Fibroblast of villous mesenchyme (primary cell): ENCODE measurements at regions not wholly inside any gene's neighbourhood (a gene's known extent, or its start where the extent isn't known, plus 50 kb on each side); places are given as distances from the start of the nearest gene placed in this dataset.

Experiments used
- DNase-seq: peaks from one replicate; pipeline ENCODE4 v3.0.0-alpha.2; 2010; ENCODE audit warnings: low read depth
- H3K4me3 ChIP-seq: 2 replicates; pipeline ENCODE4 v1.5.1; 2011; ENCODE audit warnings: low read depth, mild to moderate bottlenecking, low read length
- TF ChIP-seq, protein P1 (sequence below): IDR thresholded peaks from 2 replicates; pipeline ENCODE4 v1.5.1; 2012; ENCODE audit warnings: low read depth, mild to moderate bottlenecking, low read length; ENCODE audit not compliant: insufficient read depth

GRCh38 chr20:63132131-63132714, 83.7 kb downstream of the YTHDF1 start:
- DNase-seq = no peak
- TF ChIP-seq, protein P1, sequence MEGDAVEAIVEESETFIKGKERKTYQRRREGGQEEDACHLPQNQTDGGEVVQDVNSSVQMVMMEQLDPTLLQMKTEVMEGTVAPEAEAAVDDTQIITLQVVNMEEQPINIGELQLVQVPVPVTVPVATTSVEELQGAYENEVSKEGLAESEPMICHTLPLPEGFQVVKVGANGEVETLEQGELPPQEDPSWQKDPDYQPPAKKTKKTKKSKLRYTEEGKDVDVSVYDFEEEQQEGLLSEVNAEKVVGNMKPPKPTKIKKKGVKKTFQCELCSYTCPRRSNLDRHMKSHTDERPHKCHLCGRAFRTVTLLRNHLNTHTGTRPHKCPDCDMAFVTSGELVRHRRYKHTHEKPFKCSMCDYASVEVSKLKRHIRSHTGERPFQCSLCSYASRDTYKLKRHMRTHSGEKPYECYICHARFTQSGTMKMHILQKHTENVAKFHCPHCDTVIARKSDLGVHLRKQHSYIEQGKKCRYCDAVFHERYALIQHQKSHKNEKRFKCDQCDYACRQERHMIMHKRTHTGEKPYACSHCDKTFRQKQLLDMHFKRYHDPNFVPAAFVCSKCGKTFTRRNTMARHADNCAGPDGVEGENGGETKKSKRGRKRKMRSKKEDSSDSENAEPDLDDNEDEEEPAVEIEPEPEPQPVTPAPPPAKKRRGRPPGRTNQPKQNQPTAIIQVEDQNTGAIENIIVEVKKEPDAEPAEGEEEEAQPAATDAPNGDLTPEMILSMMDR = no peak
- no peak overlapping the region for H3K4me3 ChIP-seq

DNA sequence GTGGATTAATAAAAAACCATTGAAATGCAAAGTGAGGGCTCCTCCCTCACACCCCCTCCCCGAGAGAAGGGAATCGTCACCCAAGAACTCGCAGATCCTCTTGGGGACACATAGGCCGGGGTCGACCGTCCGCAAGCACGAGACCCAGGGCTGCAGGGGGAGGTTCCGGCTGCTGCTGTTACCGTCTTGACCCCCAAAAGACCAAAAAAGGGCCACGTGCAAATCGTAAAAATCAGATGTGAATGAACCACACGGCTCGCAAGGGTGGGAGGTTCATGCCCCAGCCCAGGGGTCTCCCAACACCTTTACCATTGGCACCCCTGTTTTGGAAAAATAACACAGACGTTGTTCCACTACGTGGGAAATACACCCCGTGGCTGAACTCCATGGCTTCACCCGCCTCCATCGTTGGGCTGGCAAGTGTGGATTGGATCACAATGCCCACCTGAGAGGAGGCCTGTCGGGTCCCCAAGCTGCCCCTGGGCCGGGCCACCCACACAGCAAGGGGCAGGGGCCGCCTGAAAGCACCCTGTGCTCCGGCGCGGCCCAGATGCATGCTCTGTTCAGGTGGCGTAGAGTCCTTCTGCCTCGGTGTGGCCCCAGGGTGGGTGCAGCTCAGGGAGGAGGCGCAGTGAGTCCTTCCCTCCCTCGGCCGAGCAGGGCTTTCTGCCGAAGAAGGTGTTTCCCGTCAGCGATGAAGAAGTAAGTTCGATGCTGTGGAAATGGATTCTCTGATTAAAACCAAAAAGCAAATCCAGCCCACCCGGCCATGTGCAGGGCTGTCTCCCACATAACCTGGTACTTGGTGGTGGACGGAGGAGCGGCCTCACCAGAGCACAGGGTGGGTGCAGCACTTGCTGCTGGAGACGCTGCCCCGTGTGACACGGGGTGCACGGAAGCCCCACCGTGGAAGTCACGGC, 85.0 kb downstream of the YTHDF1 start:
- TF ChIP-seq, protein P1 = no peak
- no peak for DNase-seq
- no peak overlapping the region for H3K4me3 ChIP-seq

DNA sequence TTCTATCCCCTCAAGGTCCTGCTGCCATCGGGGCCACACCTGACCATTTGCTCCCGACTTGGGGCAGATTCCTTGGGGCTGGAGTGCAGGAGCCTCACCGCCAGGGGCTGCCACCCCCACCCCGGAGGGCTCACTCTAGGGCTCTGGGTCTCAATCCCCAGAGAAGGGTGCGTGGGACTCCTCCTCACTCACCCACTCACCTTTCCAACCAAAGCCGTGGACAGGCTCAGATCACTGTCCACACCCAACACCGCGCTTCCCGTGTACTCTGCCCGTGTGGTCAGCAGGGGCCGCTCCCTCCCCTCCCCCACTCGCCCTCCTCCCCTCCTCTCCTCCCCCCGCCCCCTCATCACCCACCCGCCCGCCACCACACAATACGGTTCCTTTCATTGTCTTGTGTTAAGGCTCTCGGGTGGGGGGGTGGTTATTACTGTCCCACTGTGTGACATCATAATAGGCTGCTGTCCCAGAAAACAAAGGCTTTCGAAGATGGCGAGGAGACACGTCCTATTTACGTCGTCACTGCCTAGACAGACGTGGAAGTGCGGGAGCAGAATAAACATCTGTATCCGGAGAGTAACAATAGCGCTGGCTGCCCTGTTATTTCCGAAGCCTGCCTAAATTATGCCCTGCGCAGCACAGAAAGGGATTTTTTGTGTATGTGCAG, 85.8 kb downstream of the YTHDF1 start:
- no peak for DNase-seq
- TF ChIP-seq, protein P1 = no peak

GRCh38 chr20:63129376-63129965, 86.5 kb downstream of the YTHDF1 start:
- no peak for DNase-seq
- H3K4me3 ChIP-seq = no peak overlapping the region

More for the DNA sequence above, 85.8 kb downstream of the YTHDF1 start:
- H3K4me3 ChIP-seq = no peak overlapping the region

DNA sequence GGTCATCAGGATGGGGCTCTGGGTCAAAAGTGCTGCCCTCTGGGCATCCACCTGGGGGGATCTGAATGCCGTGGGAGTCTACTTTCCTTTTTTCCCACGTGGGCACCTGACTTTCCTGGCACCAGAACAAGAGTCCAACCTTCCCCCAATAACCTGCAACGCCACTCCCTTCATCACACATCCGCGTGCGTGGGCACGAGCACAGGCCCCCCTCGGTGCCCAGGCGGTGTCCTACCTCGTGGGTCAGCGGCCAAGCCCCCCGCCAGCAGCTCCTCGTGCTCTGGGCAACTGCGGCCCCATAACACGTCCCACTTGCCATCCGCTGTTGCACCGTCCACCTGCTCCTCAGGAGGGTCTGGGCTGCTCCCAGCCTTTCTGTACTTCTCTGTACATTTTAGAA, 87.0 kb downstream of the YTHDF1 start:
- H3K4me3 ChIP-seq = no peak overlapping the region
- TF ChIP-seq, protein P1 = no peak
- DNase-seq = no peak

More at GRCh38 chr20:63129376-63129965, 86.5 kb downstream of the YTHDF1 start:
- TF ChIP-seq, protein P1 = no peak

- TF ChIP-seq, protein P1 = no peak
- H3K4me3 ChIP-seq = no peak overlapping the region
- DNase-seq = no peak
Measured at GRCh38 chr20:63128367-63128766, 87.6 kb downstream of the YTHDF1 start.
